GM12891 (cell line): ENCODE measurements at regions not wholly inside any gene's neighbourhood (a gene's known extent, or its start where the extent isn't known, plus 50 kb on each side); places are given as distances from the start of the nearest gene placed in this dataset.

Source experiments
- PAX5 ChIP-seq: IDR thresholded peaks from 2 replicates; pipeline ENCODE4 v1.6.1; 2011; ENCODE audit warnings: low read length, moderate library complexity, mild to moderate bottlenecking; ENCODE audit not compliant: insufficient read depth, severe bottlenecking
- POLR2A ChIP-seq: IDR thresholded peaks from 2 replicates; pipeline ENCODE4 v1.6.1; 2011; ENCODE audit warnings: low read depth, low read length, control low read depth
- POU2F2 ChIP-seq: IDR thresholded peaks from 2 replicates; pipeline ENCODE4 v1.6.1; 2011; ENCODE audit warnings: low read depth, mild to moderate bottlenecking, control low read depth, low read length, moderate library complexity
- TAF1 ChIP-seq: IDR thresholded peaks from 2 replicates; pipeline ENCODE4 v1.6.1; 2011; ENCODE audit warnings: low read depth, low read length, control low read depth

DNA sequence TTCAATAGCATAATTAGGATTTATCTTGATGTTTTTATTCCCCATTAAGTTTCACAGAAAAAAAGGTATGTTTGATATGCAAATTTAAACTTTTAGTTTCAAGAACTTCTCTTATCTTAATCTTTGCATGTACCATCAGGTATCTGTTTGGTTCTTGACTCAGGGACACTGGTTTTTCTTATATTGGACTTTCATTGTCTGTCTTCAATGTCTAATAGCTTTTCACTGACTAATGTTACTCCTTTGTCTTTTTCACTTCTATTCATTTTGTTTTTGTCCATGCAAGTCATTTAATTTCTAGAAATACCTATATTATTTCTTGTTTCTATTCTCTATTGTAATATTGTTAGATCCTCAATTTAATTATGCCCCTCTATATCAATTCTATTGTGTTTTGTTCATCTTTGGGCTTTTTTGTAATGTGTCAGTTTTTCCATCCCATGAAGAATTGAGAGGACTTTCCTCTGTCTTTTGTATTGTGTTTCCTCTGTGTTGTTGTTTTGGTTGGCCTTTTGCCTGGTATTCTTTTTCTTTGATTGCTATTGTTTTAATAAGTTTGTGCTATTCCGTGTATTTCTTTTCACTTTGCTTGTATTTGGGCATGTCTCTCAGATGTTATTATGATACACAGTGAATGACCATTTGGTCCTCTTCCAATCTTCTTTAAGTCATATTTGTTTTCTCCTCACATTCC, 58.3 kb upstream of the ANKRD10 start:
- no peak for TF ChIP-seq POLR2A
- TF ChIP-seq TAF1: no peak
- no peak for TF ChIP-seq PAX5
- no peak for TF ChIP-seq POU2F2
